ENCODE measurements at regions not wholly inside any gene's neighbourhood (a gene's known extent, or its start where the extent isn't known, plus 50 kb on each side); places are given as distances from the start of the nearest gene placed in this dataset.
A peak's percentile ranks its signal among the peaks of the same experiment; 100 is the strongest.
"Not testable (repeated sequence)": the region's sequence is repeated elsewhere in the genome, so short reads cannot be mapped to it uniquely, and the experiment has no call there.

DNA sequence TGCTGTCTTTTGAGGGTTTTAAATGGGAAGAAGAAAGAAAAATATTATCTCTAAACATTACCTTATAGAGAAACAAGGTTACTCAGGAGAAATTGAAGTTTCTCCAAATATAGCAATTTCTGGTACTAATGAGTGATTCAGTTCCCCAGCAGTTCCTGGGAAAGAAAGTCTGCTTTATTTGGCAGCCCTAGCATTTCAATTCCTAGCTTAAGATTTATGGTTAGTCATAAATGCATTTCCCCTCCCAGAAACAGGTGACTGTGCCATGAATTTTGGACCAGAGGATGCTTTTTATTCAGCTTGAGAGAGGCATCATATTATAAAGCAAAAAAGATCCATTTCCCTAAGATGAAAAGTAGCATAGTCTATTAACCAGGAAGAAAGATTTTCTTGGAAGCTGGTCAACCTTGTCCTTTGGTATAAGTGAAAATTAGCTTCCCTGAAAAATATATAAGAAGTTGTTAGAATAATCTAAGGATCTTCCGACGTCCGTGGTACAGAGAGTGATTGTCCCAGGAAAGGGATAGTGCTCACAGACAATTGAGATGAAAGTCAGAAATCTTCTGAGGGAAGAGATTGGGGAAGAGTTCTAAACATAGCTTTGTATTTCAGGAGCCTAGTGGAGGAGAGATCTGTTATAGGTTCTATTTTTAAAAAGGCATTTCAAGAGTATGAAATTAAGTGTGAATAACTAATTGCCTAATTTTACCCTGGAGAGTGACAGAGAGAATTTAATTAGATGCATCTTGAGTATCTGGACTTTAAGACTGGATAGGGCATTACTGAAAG, 164.9 kb downstream of the ESM1 start:
- no peak for DNase-seq

DNA sequence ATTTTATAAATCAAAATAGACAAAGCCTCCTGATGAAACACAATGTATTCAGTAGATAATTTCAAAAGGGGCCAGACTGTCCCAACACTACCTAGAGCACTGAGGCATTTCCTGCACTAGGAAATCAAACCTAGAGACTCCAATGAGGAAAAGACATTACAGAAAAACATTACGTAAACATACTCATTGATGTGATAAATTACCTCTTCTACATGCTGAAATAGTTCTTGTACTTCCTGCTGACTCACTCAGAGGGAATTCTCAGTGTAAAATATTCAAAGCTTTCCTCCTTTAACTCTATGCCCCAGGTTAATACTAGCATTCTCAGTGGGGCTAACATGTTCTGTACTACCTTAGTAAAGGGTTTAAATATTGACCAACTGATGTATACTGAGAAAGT, 178.0 kb downstream of the ESM1 start:
- DNase-seq = no peak

- no peak for DNase-seq
These were observed 180.9 kb downstream of the ESM1 start for GRCh38 chr5:54804521-54804920.

- DNase-seq = no peak
These were observed 181.3 kb downstream of the ESM1 start for GRCh38 chr5:54804086-54804485.

GRCh38 chr5:54803471-54804011, 181.9 kb downstream of the ESM1 start:
- no peak for DNase-seq

DNA sequence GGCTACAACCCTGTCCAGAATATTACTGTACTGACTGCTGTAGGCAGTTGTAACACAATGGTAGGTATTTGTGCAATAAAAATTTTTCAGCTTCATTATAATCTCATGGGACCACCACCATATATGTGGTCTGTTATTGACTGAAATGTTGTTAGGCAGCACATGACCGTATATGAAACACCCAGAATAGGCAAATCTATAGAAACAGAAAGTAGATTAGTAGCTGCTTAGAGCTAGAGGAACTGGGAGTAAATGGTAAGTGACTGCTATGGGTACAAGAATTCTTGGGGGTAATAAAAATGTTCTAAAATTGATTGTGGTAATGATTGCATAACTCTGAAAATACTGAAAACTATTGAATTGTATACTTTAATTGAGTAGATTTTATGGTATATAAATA, 185.7 kb downstream of the ESM1 start:
- peak; percentile 10 for DNase-seq

DNA sequence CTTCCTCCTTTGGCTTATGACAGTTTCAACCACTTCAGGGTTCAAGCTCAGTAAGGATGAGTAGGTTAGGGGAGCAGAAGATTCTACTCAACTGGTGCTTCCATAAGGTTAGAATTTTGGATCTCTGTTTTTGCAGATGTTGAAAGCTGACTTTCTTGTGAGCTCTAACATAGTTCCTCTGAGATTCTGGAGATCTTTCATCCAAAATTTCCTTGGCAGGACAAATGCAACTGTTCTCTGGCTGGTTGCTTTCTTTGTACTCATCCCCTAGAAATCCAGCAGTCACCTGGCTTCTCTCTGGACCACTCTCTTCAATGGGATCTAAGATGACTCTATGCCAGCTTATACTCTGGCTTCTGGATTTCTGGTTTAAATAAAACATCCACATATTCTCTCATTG, 189.6 kb downstream of the ESM1 start:
- no peak for DNase-seq

DNA sequence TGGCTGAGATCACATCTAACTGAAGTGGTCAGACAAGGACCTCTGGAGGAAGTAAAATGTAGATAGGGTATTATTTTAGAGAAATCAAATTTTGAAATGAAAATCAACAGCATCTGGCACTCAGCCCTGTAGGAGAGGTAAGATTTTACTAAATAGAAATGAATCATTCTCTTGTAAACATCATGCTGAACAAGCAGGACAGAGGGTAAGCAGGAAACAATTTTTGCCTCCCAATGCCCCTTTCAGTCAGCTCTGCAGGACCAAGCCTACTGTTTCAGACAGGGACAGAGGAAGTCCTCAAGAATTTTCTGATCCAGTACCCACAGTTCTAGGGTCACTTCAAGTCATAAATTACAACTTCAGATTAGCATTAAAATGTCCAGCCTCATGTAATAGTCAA, 190.1 kb downstream of the ESM1 start:
- DNase-seq = peak; percentile 21

DNA sequence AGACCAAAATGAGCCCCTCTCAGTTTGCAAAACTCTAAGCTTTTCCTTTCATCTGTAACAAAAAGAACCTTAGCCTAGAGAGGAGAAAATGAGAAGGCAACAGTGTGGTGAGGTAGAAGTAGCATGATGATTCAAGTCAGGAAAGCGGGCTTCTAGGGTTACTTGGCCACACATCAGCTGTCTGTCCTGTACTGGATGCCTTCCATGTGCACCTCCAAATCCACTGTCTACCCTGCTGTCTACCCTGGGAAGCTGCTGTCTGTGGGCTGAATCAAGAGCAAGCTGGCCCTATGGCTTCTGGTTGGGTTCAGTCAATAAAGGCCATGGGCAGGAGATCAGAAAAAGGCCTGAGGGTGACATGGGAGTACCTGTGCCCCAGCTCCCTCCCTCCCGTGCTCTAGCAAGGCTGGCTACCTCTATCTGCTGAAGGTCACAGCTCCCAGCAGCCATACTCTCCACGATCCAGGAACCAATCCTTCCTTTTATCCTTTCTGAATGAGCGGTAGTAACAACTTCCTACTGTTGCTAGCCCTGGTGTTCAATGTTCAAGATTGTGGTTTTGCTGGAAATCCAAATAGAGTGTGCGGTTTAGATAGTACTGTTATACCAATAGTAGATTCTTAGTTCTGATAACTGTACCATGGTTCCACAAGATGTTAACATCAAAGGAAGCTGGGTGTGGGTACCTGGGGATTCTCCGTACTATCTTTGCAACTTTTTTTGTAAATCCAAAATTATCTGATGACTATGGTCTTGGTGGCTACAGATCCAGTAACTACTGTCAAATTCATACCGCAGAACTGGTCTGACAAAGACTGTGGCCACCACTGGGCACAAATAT, 191.0 kb downstream of the ESM1 start:
- peak; percentile 21 for DNase-seq

DNA sequence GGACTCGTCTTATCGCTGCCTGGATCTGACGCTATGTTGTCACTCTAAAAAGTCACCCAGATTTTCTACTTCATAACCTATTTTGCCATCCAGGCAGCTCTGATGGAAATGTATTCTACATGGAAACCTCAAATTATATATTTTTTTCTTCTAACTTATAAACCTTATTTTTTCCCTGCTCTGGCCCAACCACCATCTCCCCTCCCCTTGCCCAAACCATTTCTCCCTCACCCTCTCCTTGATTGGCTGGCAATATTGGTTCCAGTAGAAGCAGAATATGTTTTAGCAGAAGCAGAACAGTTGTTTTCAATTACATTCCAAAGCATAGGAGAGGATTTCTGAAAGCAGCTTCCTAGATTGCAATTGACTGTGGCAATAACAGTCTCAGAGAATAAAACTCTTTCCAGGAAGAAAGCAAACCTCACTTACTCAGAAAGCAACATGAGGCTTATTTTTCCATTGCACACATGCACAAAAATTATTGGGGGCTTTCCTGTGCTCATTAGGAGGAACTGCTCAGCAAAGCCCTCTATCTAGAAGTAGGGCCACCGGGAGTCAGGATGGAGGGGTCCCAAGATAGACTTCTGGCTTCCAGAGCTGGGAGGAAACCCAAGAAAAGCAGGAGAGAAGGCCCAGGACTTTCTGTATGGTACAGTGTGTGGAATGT, 191.8 kb downstream of the ESM1 start:
- no peak for DNase-seq

GRCh38 chr5:54792611-54793404, 192.6 kb downstream of the ESM1 start:
- DNase-seq = no peak

DNA sequence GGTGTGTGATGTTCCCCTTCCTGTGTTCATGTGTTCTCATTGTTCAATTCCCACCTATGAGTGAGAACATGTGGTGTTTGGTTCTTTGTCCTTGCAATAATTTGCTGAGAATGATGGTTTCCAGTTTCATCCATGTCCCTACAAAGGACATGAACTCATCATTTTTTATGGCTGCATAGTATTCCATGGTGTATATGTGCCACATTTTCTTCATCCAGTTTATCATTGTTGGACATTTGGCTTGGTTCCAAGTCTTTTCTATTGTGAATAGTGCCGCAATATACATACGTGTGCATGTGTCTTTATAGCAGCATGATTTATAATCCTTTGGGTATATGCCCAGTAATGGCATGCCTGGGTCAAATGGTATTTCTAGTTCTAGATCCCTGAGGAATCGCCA, 197.5 kb downstream of the ESM1 start:
- DNase-seq = not testable (repeated sequence)

DNA sequence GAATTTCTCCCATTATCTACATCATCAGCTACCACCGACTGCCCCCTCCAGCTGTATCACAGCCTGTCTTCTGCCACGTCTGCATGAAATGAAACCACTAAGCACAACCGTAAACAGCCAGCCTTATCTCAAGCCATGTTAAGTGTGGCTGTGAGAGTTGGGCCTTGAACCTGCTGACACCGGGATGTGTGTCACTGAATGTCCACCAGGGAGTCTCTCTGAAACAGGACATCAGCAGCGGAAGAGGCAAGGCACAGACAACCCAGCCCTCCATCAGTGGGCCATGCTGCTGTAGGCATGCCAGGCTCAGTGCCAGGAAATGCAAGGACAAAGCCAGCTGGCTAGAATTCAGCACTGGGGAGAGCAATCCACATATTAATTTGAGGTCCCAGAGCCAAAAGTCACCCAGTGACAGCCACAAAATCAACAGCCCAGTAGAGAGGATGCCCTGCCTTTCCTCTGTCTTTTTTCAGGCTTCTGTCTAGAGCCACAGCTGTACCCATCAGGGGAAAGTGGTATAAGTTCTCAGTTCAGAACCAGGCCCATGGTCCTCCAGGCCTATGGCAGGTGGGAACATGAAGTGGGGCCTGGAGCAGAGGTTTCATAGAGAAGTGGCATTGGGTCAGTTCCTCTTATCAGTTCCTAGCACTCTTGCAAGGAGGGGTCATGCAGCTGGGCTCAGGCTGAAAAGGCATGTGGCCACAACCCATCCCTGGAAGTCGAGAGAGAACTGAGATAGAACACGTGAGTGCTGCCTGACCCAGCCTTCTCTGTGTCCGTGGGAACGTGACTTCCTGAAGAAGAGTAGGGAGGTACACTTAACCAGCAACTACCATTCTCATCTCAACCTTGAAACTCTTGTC, 199.4 kb downstream of the ESM1 start:
- peak; percentile 92 for DNase-seq

- no peak for DNase-seq
These were observed 206.6 kb downstream of the ESM1 start for GRCh38 chr5:54778783-54779182.

- no peak for DNase-seq
These were observed 209.7 kb downstream of the ESM1 start for GRCh38 chr5:54775645-54776044.

GRCh38 chr5:54774281-54775170, 210.9 kb downstream of the ESM1 start:
- DNase-seq = peak; percentile 38

GRCh38 chr5:54772684-54773083, 212.7 kb downstream of the ESM1 start:
- no peak for DNase-seq

GRCh38 chr5:54772231-54772630, 213.2 kb downstream of the ESM1 start:
- no peak for DNase-seq

DNA sequence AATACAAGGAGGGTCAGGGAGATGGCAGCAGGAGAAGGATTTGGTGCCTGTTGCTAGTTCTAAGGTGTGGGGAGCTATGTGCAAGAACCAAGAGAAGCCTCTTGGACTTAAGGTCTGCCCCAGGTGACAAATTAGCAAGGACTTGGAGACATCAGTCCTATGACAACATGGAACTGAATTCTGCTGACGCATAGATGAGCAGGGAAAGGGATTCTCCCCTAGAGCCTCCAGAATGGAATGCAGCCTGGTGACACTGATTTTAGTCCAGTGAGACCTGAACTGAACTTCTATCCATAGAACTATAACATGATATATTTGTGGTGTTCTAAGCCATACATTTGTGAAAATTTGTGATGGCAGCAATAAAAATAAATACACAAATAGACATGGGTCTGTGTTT, 215.6 kb downstream of the ESM1 start:
- no peak for DNase-seq

DNA sequence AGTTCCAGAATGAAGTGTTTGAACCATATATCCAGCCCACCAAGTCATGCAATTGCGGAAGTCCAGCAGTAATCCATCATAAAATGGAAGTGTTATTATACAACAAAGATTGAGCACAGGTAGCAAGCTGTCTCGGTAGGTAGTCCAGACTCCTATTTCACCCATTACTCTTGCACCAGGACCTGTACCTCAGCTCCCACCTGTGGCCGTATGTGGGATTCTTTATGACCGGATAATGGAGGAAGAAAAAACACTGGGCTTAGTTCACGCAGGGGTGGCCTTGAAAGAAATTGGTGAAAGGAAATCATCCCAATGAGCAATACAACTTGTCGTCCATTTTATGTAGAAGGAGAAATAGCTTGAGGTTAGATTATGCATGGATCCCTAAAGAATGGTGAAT, 216.3 kb downstream of the ESM1 start:
- DNase-seq = no peak

Measured in OCI-M1 (cell line).